ENCODE measurements at regions not wholly inside any gene's neighbourhood (a gene's known extent, or its start where the extent isn't known, plus 50 kb on each side); places are given as distances from the start of the nearest gene placed in this dataset.
"Not testable (repeated sequence)": the region's sequence is repeated elsewhere in the genome, so short reads cannot be mapped to it uniquely, and the experiment has no call there.

- not testable (repeated sequence) for TF ChIP-seq CTCF (conservative IDR thresholded peaks at IDR 0.05; ENCODE audit: low read depth, low read length); EZH2phosphoT487 (IDR thresholded peaks at IDR 0.05; ENCODE audit: borderline replicate concordance, low read length); EZH2 (IDR thresholded peaks at IDR 0.05; ENCODE audit: low read length, unreplicated experiment)
Observed at GRCh38 chr2:89862164-89862563, 1170.7 kb downstream of the RPIA start.

All from PC-3 (cell line).